DND-41 (cell line): ENCODE measurements at regions not wholly inside any gene's neighbourhood (a gene's known extent, or its start where the extent isn't known, plus 50 kb on each side); places are given as distances from the start of the nearest gene placed in this dataset.

Source experiments
- CTCF ChIP-seq: IDR thresholded peaks from 2 replicates; pipeline ENCODE4 v1.5.1; 2012; ENCODE audit warnings: borderline replicate concordance, low read length, moderate library complexity, mild to moderate bottlenecking; ENCODE audit not compliant: poor library complexity, severe bottlenecking; ENCODE audit errors: extremely low read depth
- EZH2 ChIP-seq: IDR thresholded peaks from 3 replicates; pipeline ENCODE4 v1.6.1; 2012; ENCODE audit warnings: borderline replicate concordance, low read depth, mild to moderate bottlenecking, moderate library complexity, low read length, inconsistent platforms; ENCODE audit not compliant: severe bottlenecking

- TF ChIP-seq EZH2 = no peak
- TF ChIP-seq CTCF = no peak
Measured at GRCh38 chr6:6911391-6911790, 196.4 kb upstream of the RREB1 start.
